Putamen (tissue), 1 donor: ENCODE measurements at regions not wholly inside any gene's neighbourhood (a gene's known extent, or its start where the extent isn't known, plus 50 kb on each side); places are given as distances from the start of the nearest gene placed in this dataset.
"Not testable (repeated sequence)": the region's sequence is repeated elsewhere in the genome, so short reads cannot be mapped to it uniquely, and the experiment has no call there.

Source experiments
- DNase-seq: peaks from one replicate; pipeline ENCODE4 v3.0.0-alpha.2; 2016; ENCODE audit warnings: low spot score

- DNase-seq: not testable (repeated sequence)
These were observed 336.2 kb downstream of the CACNA1B start for GRCh38 chr9:138213748-138214147.

GRCh38 chr9:138214548-138214947 is 337.0 kb downstream of the CACNA1B start:
- not testable (repeated sequence) for DNase-seq

GRCh38 chr9:138215588-138215987 is 338.0 kb downstream of the CACNA1B start:
- DNase-seq: not testable (repeated sequence)

DNA sequence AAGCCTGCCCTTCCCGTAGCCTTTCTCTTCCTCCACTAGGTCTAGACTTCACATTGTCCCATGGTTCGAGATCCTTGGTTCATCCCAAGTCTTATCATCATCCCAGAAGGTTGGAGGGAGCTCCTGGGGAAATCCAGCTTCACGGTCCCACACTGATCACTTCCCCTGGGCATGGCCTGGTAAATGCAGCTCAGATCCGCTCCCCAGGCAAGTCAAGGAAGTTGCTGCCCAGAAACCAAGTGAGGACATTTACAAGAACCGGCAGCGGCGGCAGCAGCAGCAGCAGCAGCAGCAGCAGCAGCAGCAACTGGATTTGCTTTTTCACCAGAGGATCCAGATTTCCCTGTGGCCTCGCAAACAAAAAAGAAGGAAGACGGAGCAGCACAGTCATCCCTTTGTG is 339.2 kb downstream of the CACNA1B start:
- DNase-seq: not testable (repeated sequence)

DNA sequence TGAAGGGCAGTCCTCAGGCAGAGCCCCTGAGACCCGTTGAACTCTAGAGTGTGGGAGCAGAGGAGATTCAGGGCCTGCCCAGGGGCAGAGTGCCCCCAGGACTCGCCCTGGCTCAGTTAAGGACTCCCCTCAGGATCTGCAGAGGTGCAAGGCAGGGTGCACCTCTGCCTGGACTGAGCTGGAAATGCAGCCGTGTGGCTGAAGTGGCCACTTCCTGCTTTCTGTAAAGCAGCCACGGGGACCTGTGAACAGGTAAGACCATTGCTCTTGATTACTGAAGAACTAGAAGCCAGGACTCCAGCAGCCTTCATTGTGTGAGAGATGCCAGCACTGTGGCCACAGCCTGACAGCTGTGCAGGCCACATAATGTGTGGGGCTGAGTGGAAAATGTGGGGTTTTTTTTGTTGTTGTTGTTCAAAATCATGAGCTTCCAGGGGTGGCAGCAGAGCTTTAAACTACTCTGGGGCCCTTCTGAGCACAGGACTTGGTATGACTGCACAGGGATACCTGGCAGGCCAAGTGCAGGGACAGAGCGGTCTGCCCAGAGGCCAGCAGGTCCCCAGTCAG is 339.8 kb downstream of the CACNA1B start:
- not testable (repeated sequence) for DNase-seq

DNA sequence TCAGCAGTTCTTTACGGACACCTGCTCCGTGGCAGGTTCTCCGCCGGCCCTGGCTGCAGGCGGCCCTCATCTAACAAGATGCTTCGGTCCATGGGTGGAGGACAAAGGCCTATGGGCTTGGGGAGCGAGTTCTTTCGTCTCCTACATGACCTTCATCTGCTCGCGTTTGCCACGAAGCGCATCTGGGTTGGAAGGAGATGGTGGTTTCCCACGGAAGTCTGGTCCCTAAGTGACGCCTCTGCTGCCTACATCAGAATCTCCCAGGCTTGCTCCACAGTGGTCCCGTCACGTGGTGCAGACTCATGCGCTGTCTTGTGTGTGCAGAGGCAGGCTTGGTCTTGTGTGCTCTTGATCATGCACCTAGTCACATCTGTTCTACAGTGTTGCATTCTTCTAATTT is 341.7 kb downstream of the CACNA1B start:
- not testable (repeated sequence) for DNase-seq

DNA sequence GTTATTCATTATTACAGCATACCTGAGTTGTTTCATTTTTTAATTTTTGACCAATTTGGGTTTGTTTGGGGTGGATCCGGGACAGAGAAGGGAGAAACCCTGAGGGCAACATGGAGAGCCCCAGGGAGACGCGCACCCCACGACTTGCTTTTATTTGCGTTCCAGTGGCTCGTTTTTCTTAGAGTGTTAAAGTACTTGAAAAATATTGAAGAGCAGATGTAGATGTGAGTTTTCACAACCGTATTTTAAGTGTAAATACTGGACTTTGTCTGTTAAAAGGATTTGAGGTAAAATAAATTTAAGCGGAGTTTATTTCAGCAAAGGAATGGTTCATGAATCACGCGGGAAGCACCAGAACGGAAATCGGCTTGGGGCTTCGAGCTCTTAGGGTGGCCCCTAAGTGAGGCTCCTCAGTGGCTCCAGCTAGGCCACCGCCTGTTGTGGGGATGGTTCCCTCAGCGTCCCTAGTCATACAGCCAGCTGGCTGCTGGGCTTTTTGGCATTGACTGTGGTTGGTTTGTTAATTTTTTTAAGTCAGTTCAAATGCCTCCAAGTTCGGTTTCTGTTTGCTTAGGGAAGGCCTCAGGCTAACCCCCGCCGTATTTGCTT is 344.0 kb downstream of the CACNA1B start:
- DNase-seq: not testable (repeated sequence)

DNA sequence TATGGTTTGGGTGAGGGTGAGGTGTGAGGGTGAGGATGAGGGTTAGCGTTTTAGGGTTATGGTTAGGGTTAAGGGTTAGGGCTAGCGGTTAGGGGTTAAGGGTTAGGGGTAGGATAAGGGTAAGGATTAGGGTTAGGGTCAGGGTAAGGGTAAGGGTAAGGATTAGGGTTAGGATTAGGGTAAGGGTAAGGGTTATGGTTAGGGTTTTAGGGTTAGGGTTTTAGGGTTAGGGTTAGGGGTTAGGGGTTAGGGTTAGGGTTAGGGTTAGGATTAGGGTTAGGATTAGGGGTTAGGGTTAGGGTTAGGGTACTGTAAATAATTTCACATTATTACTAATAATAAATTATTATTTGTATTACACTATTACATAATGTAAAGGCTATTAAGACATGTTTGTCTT is 359.5 kb downstream of the CACNA1B start:
- not testable (repeated sequence) for DNase-seq

- not testable (repeated sequence) for DNase-seq
These were observed 405.3 kb downstream of the CACNA1B start for GRCh38 chr9:138282903-138283302.
